ENCODE measurements at regions not wholly inside any gene's neighbourhood (a gene's known extent, or its start where the extent isn't known, plus 50 kb on each side); places are given as distances from the start of the nearest gene placed in this dataset.

- Histone ChIP-seq H3F3A (ENCODE audit: insufficient read depth) (no peaks in the 10 kb centered on the region), H3K9ac (no peak overlapping the region), H3K4me3 (no peak overlapping the region), H3K27me3 (replicated peaks; ENCODE audit: insufficient read depth) (no peaks in the 10 kb centered on the region), H3K79me2 (ENCODE audit: insufficient read depth) (no peaks in the 10 kb centered on the region), H3K9me3 (ENCODE audit: low read depth) (no peaks in the 10 kb centered on the region), H3K4me2 (ENCODE audit: unreplicated experiment) (no peak overlapping the region), H4K20me1 (ENCODE audit: insufficient read depth) (no peaks in the 10 kb centered on the region), H3K27ac (no peak overlapping the region), H3K36me3 (ENCODE audit: low read depth) (no peaks in the 10 kb centered on the region), H3K9me2 (ENCODE audit: insufficient read depth) (no peaks in the 10 kb centered on the region), H2AFZ (no peak overlapping the region), H3K4me1 (ENCODE audit: insufficient read depth) (no peaks in the 10 kb centered on the region)
- WGBS, 2 experiments (ENCODE audit: low coverage in 1 of 2, low lambda C conversion rate in 2 of 2, missing lambda C conversion rate in 2 of 2): 10 to 17% methylated on average over 2 of the region's 2 CpGs
- in situ Hi-C loops (cut with MboI): no loop called here
- no peak for TF ChIP-seq EZH2 (IDR thresholded peaks at IDR 0.05; ENCODE audit: insufficient read depth, poor library complexity, severe bottlenecking)
- TF ChIP-seq EZH2phosphoT487 (IDR thresholded peaks at IDR 0.05; ENCODE audit: insufficient read depth, low read depth): no peak
- DNase-seq: no peak
Observed at GRCh38 chr13:108360139-108360538, 90.6 kb downstream of the TNFSF13B start.

GRCh38 chr13:108361769-108362168, 92.3 kb downstream of the TNFSF13B start:
- no peaks in the 10 kb centered on the region for H3K27me3 ChIP-seq (replicated peaks; ENCODE audit: insufficient read depth)
- H3K79me2 ChIP-seq (ENCODE audit: insufficient read depth): no peaks in the 10 kb centered on the region
- no peaks in the 10 kb centered on the region for H4K20me1 ChIP-seq (ENCODE audit: insufficient read depth)
- H3K4me2 ChIP-seq (ENCODE audit: unreplicated experiment): no peak overlapping the region
- no peaks in the 10 kb centered on the region for H3K9me3 ChIP-seq (ENCODE audit: low read depth)
- H3F3A ChIP-seq (ENCODE audit: insufficient read depth): no peaks in the 10 kb centered on the region
- H3K27ac ChIP-seq: no peak overlapping the region
- H3K9me2 ChIP-seq (ENCODE audit: insufficient read depth): no peaks in the 10 kb centered on the region
- in situ Hi-C loops (cut with MboI): no loop called here
- no peak for DNase-seq
- H2AFZ ChIP-seq: no peak overlapping the region
- H3K4me1 ChIP-seq (ENCODE audit: insufficient read depth): no peaks in the 10 kb centered on the region
- no peak overlapping the region for H3K4me3 ChIP-seq
- TF ChIP-seq EZH2phosphoT487 (IDR thresholded peaks at IDR 0.05; ENCODE audit: insufficient read depth, low read depth) (no peak), EZH2 (IDR thresholded peaks at IDR 0.05; ENCODE audit: insufficient read depth, poor library complexity, severe bottlenecking) (no peak)
- H3K36me3 ChIP-seq (ENCODE audit: low read depth): no peaks in the 10 kb centered on the region
- H3K9ac ChIP-seq: no peak overlapping the region
- WGBS, 2 experiments (ENCODE audit: low coverage in 1 of 2, low lambda C conversion rate in 2 of 2, missing lambda C conversion rate in 2 of 2): 23 to 31% methylated on average over 9 of the region's 9 CpGs

GRCh38 chr13:108363666-108364065, 94.1 kb downstream of the TNFSF13B start:
- Histone ChIP-seq H3K27me3 (replicated peaks; ENCODE audit: insufficient read depth) (no peaks in the 10 kb centered on the region), H3K4me3 (no peak overlapping the region), H3K36me3 (ENCODE audit: low read depth) (no peaks in the 10 kb centered on the region), H3K4me1 (ENCODE audit: insufficient read depth) (no peaks in the 10 kb centered on the region), H3K27ac (no peak overlapping the region), H3K9ac (no peak overlapping the region), H3K79me2 (ENCODE audit: insufficient read depth) (no peaks in the 10 kb centered on the region), H2AFZ (no peak overlapping the region), H3K9me2 (ENCODE audit: insufficient read depth) (no peaks in the 10 kb centered on the region), H3K9me3 (ENCODE audit: low read depth) (no peaks in the 10 kb centered on the region), H4K20me1 (ENCODE audit: insufficient read depth) (no peaks in the 10 kb centered on the region), H3K4me2 (ENCODE audit: unreplicated experiment) (no peak overlapping the region), H3F3A (ENCODE audit: insufficient read depth) (no peaks in the 10 kb centered on the region)
- TF ChIP-seq EZH2 (IDR thresholded peaks at IDR 0.05; ENCODE audit: insufficient read depth, poor library complexity, severe bottlenecking) (no peak), EZH2phosphoT487 (IDR thresholded peaks at IDR 0.05; ENCODE audit: insufficient read depth, low read depth) (no peak)
- in situ Hi-C loops (cut with MboI): no loop called here
- DNase-seq: no peak
- WGBS, 2 experiments (ENCODE audit: low coverage in 1 of 2, low lambda C conversion rate in 2 of 2, missing lambda C conversion rate in 2 of 2): 32 to 45% methylated on average over 5 of the region's 5 CpGs

GRCh38 chr13:108365255-108365654, 95.7 kb downstream of the TNFSF13B start:
- Histone ChIP-seq H3K27ac (no peak overlapping the region), H3K9ac (no peak overlapping the region), H3F3A (ENCODE audit: insufficient read depth) (no peaks in the 10 kb centered on the region), H3K36me3 (ENCODE audit: low read depth) (no peaks in the 10 kb centered on the region), H2AFZ (no peak overlapping the region), H3K4me3 (no peak overlapping the region), H3K4me1 (ENCODE audit: insufficient read depth) (no peaks in the 10 kb centered on the region), H3K9me3 (ENCODE audit: low read depth) (no peaks in the 10 kb centered on the region), H3K4me2 (ENCODE audit: unreplicated experiment) (no peak overlapping the region), H3K9me2 (ENCODE audit: insufficient read depth) (no peaks in the 10 kb centered on the region), H3K27me3 (replicated peaks; ENCODE audit: insufficient read depth) (no peaks in the 10 kb centered on the region), H3K79me2 (ENCODE audit: insufficient read depth) (no peaks in the 10 kb centered on the region), H4K20me1 (ENCODE audit: insufficient read depth) (no peaks in the 10 kb centered on the region)
- in situ Hi-C loops (cut with MboI): no loop called here
- 6 to 9% methylated on average over 4 of the region's 4 CpGs for WGBS, 2 experiments (ENCODE audit: low coverage in 1 of 2, low lambda C conversion rate in 2 of 2, missing lambda C conversion rate in 2 of 2)
- DNase-seq: no peak
- TF ChIP-seq EZH2phosphoT487 (IDR thresholded peaks at IDR 0.05; ENCODE audit: insufficient read depth, low read depth) (no peak), EZH2 (IDR thresholded peaks at IDR 0.05; ENCODE audit: insufficient read depth, poor library complexity, severe bottlenecking) (no peak)

All from GM23248 (cell line).